Activated CD4-positive, CD25-positive, alpha-beta regulatory T cell treated with anti-CD3 and anti-CD28 coated beads, Interleukin-2, amount 50 U/mL, for 24 hours (primary cell): ENCODE measurements at regions not wholly inside any gene's neighbourhood (a gene's known extent, or its start where the extent isn't known, plus 50 kb on each side); places are given as distances from the start of the nearest gene placed in this dataset.
"Not testable (repeated sequence)": the region's sequence is repeated elsewhere in the genome, so short reads cannot be mapped to it uniquely, and the experiment has no call there.

Experiments
- ATAC-seq, 2 donors: fragments of 150-1000 bp; cut with Tn5 transposase; one replicate each; pipeline ENCODE4 v1.10.0; 2021; ENCODE audit warnings: mild to moderate bottlenecking in 1 of 2, moderate library complexity in 1 of 2

GRCh38 chr18:64392202-64392601 lies 243.3 kb upstream of the LINC00305 start:
- no peak for ATAC-seq

GRCh38 chr18:64384101-64384500 lies 235.2 kb upstream of the LINC00305 start:
- ATAC-seq = no peak

GRCh38 chr18:64380117-64380516 lies 231.2 kb upstream of the LINC00305 start:
- ATAC-seq = no peak

GRCh38 chr18:64379662-64380061 lies 230.8 kb upstream of the LINC00305 start:
- ATAC-seq = no peak

GRCh38 chr18:64377446-64377845 lies 228.6 kb upstream of the LINC00305 start:
- ATAC-seq = no peak

- no peak for ATAC-seq
Measured at GRCh38 chr18:64372850-64373249, 224.0 kb upstream of the LINC00305 start.

GRCh38 chr18:64369830-64370440 lies 221.0 kb upstream of the LINC00305 start:
- not testable (repeated sequence) for ATAC-seq

- no peak for ATAC-seq
Measured at GRCh38 chr18:64365106-64365505, 216.2 kb upstream of the LINC00305 start.

GRCh38 chr18:64337673-64338072 lies 188.8 kb upstream of the LINC00305 start:
- no peak for ATAC-seq

- ATAC-seq = no peak
Measured at GRCh38 chr18:64337018-64337417, 188.1 kb upstream of the LINC00305 start.

- ATAC-seq = no peak
Measured at GRCh38 chr18:64334748-64335147, 185.9 kb upstream of the LINC00305 start.

- no peak for ATAC-seq
Measured at GRCh38 chr18:64333584-64333983, 184.7 kb upstream of the LINC00305 start.

GRCh38 chr18:64332835-64333234 lies 183.9 kb upstream of the LINC00305 start:
- no peak for ATAC-seq

GRCh38 chr18:64331419-64331818 lies 182.5 kb upstream of the LINC00305 start:
- no peak for ATAC-seq

GRCh38 chr18:64330931-64331330 lies 182.0 kb upstream of the LINC00305 start:
- no peak for ATAC-seq

- no peak for ATAC-seq
Measured at GRCh38 chr18:64330161-64330560, 181.3 kb upstream of the LINC00305 start.

GRCh38 chr18:64322189-64322588 lies 173.3 kb upstream of the LINC00305 start:
- no peak for ATAC-seq

- ATAC-seq = no peak
Measured at GRCh38 chr18:64318547-64318946, 169.7 kb upstream of the LINC00305 start.

GRCh38 chr18:64311859-64312258 lies 163.0 kb upstream of the LINC00305 start:
- ATAC-seq = no peak

GRCh38 chr18:64295839-64296238 lies 147.0 kb upstream of the LINC00305 start:
- ATAC-seq = no peak

- ATAC-seq = no peak
Measured at GRCh38 chr18:64294967-64295366, 146.1 kb upstream of the LINC00305 start.

GRCh38 chr18:64288432-64288831 lies 139.5 kb upstream of the LINC00305 start:
- no peak for ATAC-seq

GRCh38 chr18:64287926-64288325 lies 139.0 kb upstream of the LINC00305 start:
- ATAC-seq = no peak

GRCh38 chr18:64283059-64283458 lies 134.2 kb upstream of the LINC00305 start:
- no peak for ATAC-seq

GRCh38 chr18:64278026-64278425 lies 129.1 kb upstream of the LINC00305 start:
- ATAC-seq = no peak
